ELF-1 (cell line): ENCODE measurements at regions not wholly inside any gene's neighbourhood (a gene's known extent, or its start where the extent isn't known, plus 50 kb on each side); places are given as distances from the start of the nearest gene placed in this dataset.
A peak's percentile ranks its signal among the peaks of the same experiment; 100 is the strongest.
"Not testable (repeated sequence)": the region's sequence is repeated elsewhere in the genome, so short reads cannot be mapped to it uniquely, and the experiment has no call there.

Experiments
- DNase-seq: peaks from one replicate; pipeline ENCODE4 v3.0.0-alpha.2; 2016; ENCODE audit warnings: low read depth, low spot score

GRCh38 chr9:85792057-85792456, 50.3 kb upstream of the AGTPBP1 start:
- not testable (repeated sequence) for DNase-seq

DNA sequence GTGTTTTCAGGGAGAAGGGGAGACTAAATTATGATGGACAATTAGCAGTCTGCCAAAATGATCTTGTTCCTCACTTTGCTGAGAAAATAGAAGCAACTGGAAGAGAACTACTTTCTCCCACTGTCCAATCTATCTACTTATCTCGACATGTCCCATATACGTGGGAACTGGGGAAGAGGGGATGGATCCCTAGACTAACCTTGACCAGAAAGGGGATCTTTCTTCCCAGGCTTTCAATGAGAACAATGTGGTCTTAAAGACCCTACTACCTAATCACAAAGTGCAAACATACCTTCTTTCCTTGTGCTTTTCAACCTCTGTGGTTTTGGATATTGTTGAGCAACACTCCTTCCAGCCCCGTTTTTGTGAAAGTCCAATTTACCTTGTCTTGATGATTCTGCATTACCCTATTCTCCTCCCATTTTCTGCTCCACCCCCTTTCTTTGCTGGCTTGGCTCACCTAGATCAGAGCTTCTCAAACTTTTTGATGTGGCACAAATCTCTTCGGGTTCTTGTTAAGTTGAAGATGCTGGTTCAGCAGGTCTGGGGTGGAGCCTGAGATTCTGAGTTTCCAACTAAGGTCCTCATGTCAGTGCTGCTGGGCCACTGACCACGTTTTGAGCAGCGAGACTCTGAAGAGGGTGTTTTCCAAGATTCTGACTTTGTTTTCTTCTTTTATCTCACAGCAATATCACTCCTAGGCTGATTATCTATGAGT, 61.4 kb upstream of the AGTPBP1 start:
- DNase-seq: not testable (repeated sequence)

DNA sequence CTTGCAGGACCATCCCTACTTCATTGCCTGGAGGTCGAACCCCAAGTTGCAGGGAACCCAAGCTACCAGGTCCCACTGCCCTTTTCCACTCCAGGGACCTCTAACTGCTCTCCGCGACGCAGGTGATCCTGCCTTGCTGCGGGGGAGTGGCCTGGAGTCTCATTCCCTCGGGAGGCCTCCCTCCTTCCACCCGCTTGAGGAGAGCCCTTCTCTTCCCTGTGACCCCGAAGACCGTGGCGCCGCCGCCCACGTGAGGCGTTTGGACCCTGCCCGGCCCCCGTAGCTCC, 63.0 kb upstream of the AGTPBP1 start:
- DNase-seq: peak; percentile 67

DNA sequence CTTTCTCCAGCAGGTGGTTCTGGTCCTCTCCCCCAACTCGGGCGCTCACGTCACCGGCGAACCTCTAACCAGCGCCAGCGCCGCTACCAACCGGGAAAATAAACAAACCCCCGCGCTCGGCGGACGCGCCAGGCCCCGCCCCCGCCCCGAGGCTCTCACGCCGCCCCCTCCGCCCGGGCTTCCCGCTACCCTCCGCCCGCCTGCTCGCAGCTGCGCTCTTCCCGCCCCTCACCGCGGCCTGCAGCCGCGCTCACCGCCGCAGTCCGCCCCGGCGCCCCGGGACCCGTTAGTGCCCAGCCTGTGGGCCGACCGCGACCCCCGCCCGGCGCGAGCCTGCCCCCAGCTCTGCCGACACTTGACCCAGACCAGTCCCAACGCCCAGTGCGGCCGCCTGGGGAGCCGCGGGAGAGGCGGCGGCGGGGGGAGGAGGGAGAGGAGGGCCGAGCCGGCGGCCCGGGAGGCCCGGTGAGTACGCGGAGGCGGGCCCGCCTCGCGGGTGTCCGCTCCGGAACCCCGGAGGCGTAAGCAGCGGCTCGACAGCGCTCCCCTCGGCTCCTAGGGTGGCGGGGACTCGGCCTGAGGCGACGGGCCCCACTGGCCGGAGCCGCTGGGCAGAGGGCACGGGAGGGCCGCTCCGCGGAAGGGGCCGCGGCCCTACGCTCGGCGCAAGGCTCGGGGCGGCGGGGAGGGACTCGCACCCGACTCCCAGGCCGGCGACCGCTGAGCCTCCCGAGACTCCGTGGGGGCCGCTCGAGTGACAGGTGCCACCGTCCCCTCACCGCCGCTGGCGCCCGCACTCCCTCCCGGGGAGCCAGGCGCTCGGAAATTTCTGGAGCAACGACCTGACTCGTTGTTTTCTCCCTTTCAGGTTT, 63.6 kb upstream of the AGTPBP1 start:
- peak; percentile 55 for DNase-seq

DNA sequence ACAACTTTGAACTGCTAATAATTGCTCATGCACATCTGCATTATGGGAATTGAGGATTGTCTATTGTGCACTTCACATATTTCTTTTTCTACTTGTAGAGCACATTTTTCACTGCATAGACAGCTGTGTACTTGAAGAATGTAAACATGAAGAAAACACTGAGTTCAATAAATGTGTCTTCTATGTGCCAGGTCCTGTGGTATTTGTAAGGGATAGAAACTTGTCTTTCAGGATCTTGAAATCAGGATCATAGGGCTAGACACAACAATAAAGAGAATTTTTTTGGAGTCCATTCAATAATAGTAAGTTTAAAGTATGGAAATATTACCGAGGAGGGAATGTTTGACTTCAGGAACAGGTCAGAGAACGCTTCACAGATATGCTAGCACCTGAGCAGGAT, 66.6 kb upstream of the AGTPBP1 start:
- not testable (repeated sequence) for DNase-seq

GRCh38 chr9:85813388-85813787, 71.6 kb upstream of the AGTPBP1 start:
- DNase-seq: not testable (repeated sequence)

DNA sequence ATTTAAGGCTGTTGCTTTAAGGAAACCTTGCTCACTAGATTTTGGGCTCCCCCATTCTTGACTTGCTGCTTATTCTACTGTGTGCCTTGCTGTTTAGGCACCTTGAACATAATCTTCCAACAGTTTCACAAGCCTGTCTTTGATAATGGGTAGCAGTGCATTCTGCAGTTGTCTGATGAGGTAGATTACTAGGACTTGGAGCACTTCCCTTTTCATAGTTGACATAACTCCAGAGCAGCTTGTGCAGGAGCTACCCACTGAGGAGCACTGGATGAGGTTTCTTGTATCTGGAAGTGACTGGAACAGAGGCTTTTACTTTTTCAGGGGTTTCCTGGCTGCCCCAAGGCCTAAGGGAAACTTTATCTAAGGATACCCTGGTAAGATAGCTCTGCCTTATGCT, 73.0 kb upstream of the AGTPBP1 start:
- DNase-seq: not testable (repeated sequence)

GRCh38 chr9:85818971-85819370, 77.2 kb upstream of the AGTPBP1 start:
- not testable (repeated sequence) for DNase-seq

DNA sequence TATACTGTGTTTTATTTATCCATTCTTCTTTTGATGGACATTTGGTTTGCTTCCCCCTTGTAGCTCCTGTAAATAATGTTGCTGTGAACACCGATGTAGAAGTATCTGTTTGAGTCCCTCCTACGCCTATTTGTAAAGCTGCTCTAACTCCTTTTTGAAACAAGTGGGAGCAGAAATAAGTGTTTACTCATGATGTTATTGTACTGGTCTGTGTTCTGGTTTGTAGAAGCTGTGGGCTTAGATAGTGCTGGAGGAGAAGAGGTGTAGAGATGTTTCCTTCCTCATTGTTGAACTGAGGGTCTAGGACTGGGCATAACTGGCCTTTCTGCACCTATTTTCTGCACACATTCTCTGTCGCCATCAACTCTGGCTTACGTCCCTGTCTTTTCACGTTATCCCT, 78.8 kb upstream of the AGTPBP1 start:
- not testable (repeated sequence) for DNase-seq

GRCh38 chr9:85824949-85825348, 83.2 kb upstream of the AGTPBP1 start:
- DNase-seq: peak; percentile 10

DNA sequence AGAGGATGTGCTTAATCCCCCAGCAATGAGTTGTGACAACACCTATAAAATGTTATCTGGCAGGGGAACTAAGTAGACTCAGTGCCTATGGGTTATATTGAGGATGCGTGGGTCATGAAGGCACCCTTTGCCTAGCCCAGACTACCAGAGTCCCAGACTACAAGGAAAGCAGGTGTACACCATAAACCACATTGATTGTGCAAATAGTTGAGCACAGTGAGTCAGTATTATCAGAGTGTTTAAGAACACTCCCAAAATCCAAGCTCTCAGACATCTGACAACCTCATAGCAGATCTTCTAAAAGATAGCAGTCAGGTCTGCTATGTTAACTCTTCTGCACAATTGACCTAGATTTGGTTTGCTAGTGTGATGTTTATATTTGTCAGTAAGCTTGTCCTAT, 92.8 kb upstream of the AGTPBP1 start:
- not testable (repeated sequence) for DNase-seq

DNA sequence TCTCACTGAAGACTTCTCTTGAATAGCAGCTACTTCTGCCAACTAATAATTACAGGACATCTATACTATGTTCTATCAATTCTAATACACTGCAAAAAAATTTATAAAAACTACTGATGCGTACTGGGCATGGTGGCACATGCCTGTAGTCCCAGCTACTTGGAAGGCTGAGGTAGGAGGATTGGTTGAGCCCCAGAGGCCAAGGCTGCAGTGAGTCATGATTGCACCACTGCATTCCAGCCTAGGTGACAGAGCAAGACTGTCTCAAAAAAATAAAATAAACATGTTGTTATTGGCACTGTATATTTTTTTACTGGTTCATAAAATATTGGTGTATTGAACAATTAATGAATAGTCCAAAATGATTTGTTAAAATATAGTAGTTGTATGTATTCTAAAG, 97.0 kb upstream of the NAA35 start:
- not testable (repeated sequence) for DNase-seq

- DNase-seq: not testable (repeated sequence)
Measured at GRCh38 chr9:85847782-85848181, 93.2 kb upstream of the NAA35 start.

DNA sequence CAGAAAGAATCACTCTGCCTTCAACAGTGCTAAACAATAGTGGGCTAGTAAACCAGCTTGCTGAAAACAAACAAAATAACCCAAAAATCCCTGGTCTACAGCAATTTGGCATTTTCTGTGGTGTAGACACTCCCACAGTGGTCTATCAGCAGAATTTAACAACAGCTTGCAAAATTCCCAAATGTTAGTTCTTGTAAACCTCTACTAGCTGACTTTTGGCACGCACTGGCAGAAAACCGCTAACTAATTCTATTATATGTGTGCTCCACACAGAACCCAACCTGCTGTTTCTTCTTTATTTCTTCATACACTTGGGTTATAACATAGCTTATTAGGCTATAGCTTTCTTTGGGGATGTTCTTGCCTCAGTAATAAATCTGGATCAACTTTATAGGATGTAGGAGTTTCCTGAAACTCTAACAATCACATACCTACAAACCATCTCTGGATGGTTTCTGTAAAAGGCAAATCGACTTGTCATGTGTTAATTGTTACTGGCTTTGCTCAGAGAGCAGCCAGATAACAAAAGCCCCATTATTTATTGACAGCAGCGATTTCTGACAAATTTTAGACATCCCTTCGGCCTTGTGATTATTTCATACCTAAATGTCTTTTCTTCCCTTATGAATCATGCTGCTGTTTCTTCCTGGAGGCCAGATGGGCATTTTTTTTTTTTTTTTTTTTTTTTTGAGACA, 82.7 kb upstream of the NAA35 start:
- no peak for DNase-seq

GRCh38 chr9:85859765-85860164, 81.2 kb upstream of the NAA35 start:
- no peak for DNase-seq

- DNase-seq: not testable (repeated sequence)
Measured at GRCh38 chr9:85861882-85862281, 79.1 kb upstream of the NAA35 start.

GRCh38 chr9:85863875-85864274, 77.1 kb upstream of the NAA35 start:
- no peak for DNase-seq

DNA sequence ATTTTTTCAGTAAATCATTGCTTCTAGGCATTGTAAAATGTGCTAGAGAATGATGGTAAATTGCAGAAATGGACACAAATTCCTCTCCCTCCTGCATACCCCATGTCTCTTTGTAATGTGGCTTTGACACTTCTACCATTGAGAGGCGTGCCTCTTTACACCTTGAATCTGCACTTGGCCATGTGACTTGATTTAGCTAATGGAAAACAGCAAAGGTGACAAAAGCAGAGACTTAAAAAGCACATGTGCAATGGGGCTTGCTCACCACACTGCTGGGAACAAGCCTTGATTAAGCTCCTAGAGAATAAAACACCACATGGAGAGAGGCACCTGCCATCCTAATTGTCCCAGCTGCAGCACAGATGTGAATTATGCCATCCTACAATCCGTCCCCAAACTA, 69.9 kb upstream of the NAA35 start:
- no peak for DNase-seq

DNA sequence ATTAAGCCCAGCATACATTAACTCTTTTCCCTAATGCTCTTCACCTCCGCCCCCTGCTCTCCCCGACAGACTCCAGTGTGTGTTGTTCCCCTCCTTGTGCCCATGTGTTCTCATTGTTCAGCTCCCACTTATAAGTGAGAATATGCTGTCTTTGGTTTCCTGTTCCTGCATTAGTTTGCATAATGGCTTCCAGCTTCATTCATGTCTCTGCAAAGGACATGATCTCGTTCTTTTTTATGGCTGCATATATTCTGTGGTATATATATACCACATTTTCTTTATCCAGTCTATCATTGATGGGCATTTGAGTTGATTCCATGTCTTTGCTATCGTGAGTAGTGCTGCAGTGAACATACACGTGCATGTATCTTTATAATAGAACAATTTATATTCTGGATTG, 69.3 kb upstream of the NAA35 start:
- DNase-seq: not testable (repeated sequence)

DNA sequence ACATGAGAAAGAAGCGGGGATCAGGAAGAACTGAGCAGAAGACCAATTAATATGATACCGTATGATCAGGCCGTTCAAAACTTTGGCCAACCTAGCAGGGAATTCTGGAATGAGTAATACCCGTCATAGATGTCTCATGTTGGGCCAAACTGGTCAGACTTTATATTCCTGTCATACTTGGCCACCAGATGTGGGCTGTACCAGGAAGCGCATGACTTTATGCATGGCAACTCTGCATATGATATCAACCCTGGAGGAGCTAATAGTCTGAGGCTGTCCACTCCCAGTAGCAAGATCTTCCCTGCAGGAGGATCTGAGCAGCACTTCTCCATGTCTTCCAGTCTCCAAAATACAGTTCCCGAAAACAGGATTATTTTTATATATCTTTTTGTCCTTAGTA, 68.5 kb upstream of the NAA35 start:
- no peak for DNase-seq

- no peak for DNase-seq
Measured at GRCh38 chr9:85876628-85877027, 64.3 kb upstream of the NAA35 start.

- peak; percentile 32 for DNase-seq
Measured at GRCh38 chr9:85878872-85879597, 61.9 kb upstream of the NAA35 start.
